Lung (tissue), 11 donors: ENCODE measurements at regions not wholly inside any gene's neighbourhood (a gene's known extent, or its start where the extent isn't known, plus 50 kb on each side); places are given as distances from the start of the nearest gene placed in this dataset.

ENCODE experiments used
- ATAC-seq: fragments of 200-7000 bp; cut with Tn5 transposase; one replicate; pipeline ENCODE4 v1.9.1; 2020; ENCODE audit warnings: moderate number of reproducible peaks; ENCODE audit not compliant: insufficient read depth, low FRiP score
- DNase-seq, 3 donors: peaks; one replicate each; pipeline ENCODE4 v3.0.0-alpha.2; 2013 to 2017
- H3K27ac ChIP-seq, 2 donors: one replicate each; pipeline ENCODE4 v1.5.1; 2013; ENCODE audit warnings: mild to moderate bottlenecking in 2 of 2, moderate library complexity in 2 of 2, control low read depth in 1 of 2, inconsistent platforms in 1 of 2, low read depth in 1 of 2, low read length in 1 of 2
- H3K27me3 ChIP-seq, 3 donors: one replicate each; pipeline ENCODE4 v1.5.1; 2013; ENCODE audit warnings: low read length in 2 of 3; ENCODE audit not compliant: control insufficient read depth in 3 of 3, insufficient read depth in 3 of 3
- H3K36me3 ChIP-seq, 4 donors: one replicate each; pipeline ENCODE4 v1.5.1; 2013; ENCODE audit warnings: low read length in 4 of 4, mild to moderate bottlenecking in 1 of 4, moderate library complexity in 1 of 4; ENCODE audit not compliant: control insufficient read depth in 4 of 4, insufficient read depth in 4 of 4
- H3K4me1 ChIP-seq, 5 donors: one replicate each; pipeline ENCODE4 v1.5.1; 2013; ENCODE audit warnings: low read length in 5 of 5, mild to moderate bottlenecking in 2 of 5, moderate library complexity in 1 of 5; ENCODE audit not compliant: control insufficient read depth in 5 of 5, insufficient read depth in 5 of 5
- H3K4me3 ChIP-seq: one replicate; pipeline ENCODE4 v1.5.1; 2013; ENCODE audit warnings: mild to moderate bottlenecking, control low read depth, moderate library complexity
- H3K9ac ChIP-seq, 2 donors: one replicate each; pipeline ENCODE4 v1.5.1; 2013; ENCODE audit warnings: low read length in 2 of 2, control low read depth in 1 of 2; ENCODE audit not compliant: insufficient read depth in 1 of 2
- H3K9me3 ChIP-seq, 4 donors: one replicate each; pipeline ENCODE4 v1.5.1; 2013; ENCODE audit warnings: low read length in 3 of 4, mild to moderate bottlenecking in 1 of 4, moderate library complexity in 1 of 4; ENCODE audit not compliant: control insufficient read depth in 4 of 4, insufficient read depth in 3 of 4
- WGBS, 2 donors: extraction: QIAGEN DNeasy Blood & Tissue Kit; methylation state at CpG; one replicate each; pipeline ENCODE4 v1.1.7; 2013; 5-methylcytosine and 5-hydroxymethylcytosine counted together
- TF ChIP-seq, protein P1 (sequence below): IDR thresholded peaks from 2 replicates; pipeline ENCODE4 v1.5.1; 2012; ENCODE audit warnings: mild to moderate bottlenecking; ENCODE audit errors: control extremely low read depth, extremely low read depth
- donor health status: control.
- donor health status: control.
- donor health status: Bipolar disorder and iron deficiency.
- donor health status: healthy.
- donor health status: DM: yes; HTN: yes; CAD: no.

GRCh38 chr4:152010710-152011079 is 249.9 kb upstream of the GATB start:
- Histone ChIP-seq H3K36me3 (no peaks in the 10 kb centered on the region), H3K4me3 (no peak overlapping the region), H3K4me1 (peaks cover 0 to 7% (median 0%) of the 10 kb centered on the region in 5 donors), H3K9me3 (no peaks in the 10 kb centered on the region), H3K9ac (no peak overlapping the region), H3K27ac (no peak overlapping the region), H3K27me3 (peaks cover 0 to 3% (median 0%) of the 10 kb centered on the region in 3 donors)
- TF ChIP-seq, protein P1, sequence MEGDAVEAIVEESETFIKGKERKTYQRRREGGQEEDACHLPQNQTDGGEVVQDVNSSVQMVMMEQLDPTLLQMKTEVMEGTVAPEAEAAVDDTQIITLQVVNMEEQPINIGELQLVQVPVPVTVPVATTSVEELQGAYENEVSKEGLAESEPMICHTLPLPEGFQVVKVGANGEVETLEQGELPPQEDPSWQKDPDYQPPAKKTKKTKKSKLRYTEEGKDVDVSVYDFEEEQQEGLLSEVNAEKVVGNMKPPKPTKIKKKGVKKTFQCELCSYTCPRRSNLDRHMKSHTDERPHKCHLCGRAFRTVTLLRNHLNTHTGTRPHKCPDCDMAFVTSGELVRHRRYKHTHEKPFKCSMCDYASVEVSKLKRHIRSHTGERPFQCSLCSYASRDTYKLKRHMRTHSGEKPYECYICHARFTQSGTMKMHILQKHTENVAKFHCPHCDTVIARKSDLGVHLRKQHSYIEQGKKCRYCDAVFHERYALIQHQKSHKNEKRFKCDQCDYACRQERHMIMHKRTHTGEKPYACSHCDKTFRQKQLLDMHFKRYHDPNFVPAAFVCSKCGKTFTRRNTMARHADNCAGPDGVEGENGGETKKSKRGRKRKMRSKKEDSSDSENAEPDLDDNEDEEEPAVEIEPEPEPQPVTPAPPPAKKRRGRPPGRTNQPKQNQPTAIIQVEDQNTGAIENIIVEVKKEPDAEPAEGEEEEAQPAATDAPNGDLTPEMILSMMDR = no peak
- ATAC-seq = no peak
- DNase-seq = peak in 1 of 3 donors; percentile 5
- WGBS, 2 donors = 42 to 46% methylated on average over 2 of the region's 2 CpGs

DNA sequence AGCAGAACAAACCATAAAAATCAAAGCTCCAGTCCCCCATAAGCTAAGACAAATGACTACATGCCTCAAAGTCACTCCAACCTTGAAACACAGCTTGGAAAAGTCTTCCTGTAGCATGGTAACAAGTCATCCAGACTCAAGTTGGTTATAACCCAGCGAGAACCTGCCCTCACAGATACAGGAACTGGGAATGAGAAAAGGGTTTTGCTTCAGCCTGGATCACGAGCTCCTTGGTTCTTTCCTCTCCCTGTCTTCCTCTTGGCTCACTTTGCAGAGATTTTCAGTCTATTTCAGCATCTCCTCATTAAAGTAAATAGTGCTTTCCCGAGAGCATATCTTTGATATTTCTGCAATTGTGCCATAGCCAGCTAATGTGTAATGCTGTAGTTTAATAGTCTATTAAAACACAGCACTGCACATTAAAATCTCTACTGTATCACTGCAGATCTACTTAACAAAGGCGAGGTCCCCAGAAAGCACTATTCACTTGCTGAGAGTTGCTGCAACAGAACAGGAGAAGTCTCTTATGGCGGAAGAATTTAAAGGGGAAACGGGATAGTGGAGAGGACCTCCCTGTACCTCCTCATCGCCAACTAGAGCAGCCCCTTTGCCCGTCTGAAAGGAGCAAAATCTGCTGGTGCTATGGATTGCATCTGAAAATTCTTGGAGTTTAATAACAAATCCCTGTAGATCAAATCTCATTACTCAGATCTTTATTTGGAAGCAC is 249.3 kb upstream of the GATB start:
- TF ChIP-seq, protein P1 = no peak
- Histone ChIP-seq H3K27ac (no peak overlapping the region), H3K9me3 (no peaks in the 10 kb centered on the region), H3K4me3 (no peak overlapping the region), H3K36me3 (no peaks in the 10 kb centered on the region), H3K27me3 (peaks cover 0 to 3% (median 0%) of the 10 kb centered on the region in 3 donors), H3K9ac (no peak overlapping the region), H3K4me1 (peaks cover 0 to 7% (median 0%) of the 10 kb centered on the region in 5 donors)
- 36 to 45% methylated on average over 8 of the region's 8 CpGs for WGBS, 2 donors
- DNase-seq (peak in 2 of 3 donors; percentile 6 to 12), ATAC-seq (no peak)

GRCh38 chr4:152009031-152009670 is 248.3 kb upstream of the GATB start:
- H3K27ac ChIP-seq = no peak overlapping the region
- H3K9ac ChIP-seq = no peak overlapping the region
- peaks cover 0 to 7% (median 0%) of the 10 kb centered on the region in 5 donors for H3K4me1 ChIP-seq
- TF ChIP-seq, protein P1 = no peak
- DNase-seq = no peak
- no peak for ATAC-seq
- no peaks in the 10 kb centered on the region for H3K9me3 ChIP-seq
- H3K27me3 ChIP-seq = peaks cover 0 to 3% (median 0%) of the 10 kb centered on the region in 3 donors
- no peaks in the 10 kb centered on the region for H3K36me3 ChIP-seq
- H3K4me3 ChIP-seq = no peak overlapping the region
- 78 to 82% methylated on average over 6 of the region's 6 CpGs for whole genome bisulfite sequencing, 2 donors
